ENCODE measurements at regions not wholly inside any gene's neighbourhood (a gene's known extent, or its start where the extent isn't known, plus 50 kb on each side); places are given as distances from the start of the nearest gene placed in this dataset.
A peak's percentile ranks its signal among the peaks of the same experiment; 100 is the strongest.

- 49 to 56% methylated on average over 4 of the region's 4 CpGs for WGBS, 2 donors
- no peaks in the 10 kb centered on the region for H3K36me3 ChIP-seq (ENCODE audit: control insufficient read depth in 4 of 4, insufficient read depth in 4 of 4, low read length in 4 of 4)
- no peak overlapping the region for H3K4me3 ChIP-seq
- no peak for ATAC-seq (ENCODE audit: insufficient read depth, low FRiP score)
- H3K9ac ChIP-seq (ENCODE audit: insufficient read depth in 1 of 2, low read length in 2 of 2), result no peak overlapping the region
- H3K9me3 ChIP-seq (ENCODE audit: control insufficient read depth in 4 of 4, insufficient read depth in 3 of 4, low read length in 3 of 4), result peaks cover 0 to 2% (median 0%) of the 10 kb centered on the region in 4 donors
- no peak for TF ChIP-seq CTCF (IDR thresholded peaks at IDR 0.05; ENCODE audit: control extremely low read depth, extremely low read depth)
- H3K27me3 ChIP-seq (ENCODE audit: control insufficient read depth in 3 of 3, insufficient read depth in 3 of 3, low read length in 2 of 3), result no peaks in the 10 kb centered on the region
- DNase-seq, result no peak
- no peaks in the 10 kb centered on the region for H3K4me1 ChIP-seq (ENCODE audit: control insufficient read depth in 5 of 5, insufficient read depth in 5 of 5, low read length in 5 of 5)
- no peak overlapping the region for H3K27ac ChIP-seq (ENCODE audit: low read depth in 1 of 2, low read length in 1 of 2)
These were observed 101.0 kb upstream of the CNTNAP4 start for GRCh38 chr16:76176153-76176552.

- H3K4me1 ChIP-seq (ENCODE audit: control insufficient read depth in 5 of 5, insufficient read depth in 5 of 5, low read length in 5 of 5), result no peaks in the 10 kb centered on the region
- no peaks in the 10 kb centered on the region for H3K36me3 ChIP-seq (ENCODE audit: control insufficient read depth in 4 of 4, insufficient read depth in 4 of 4, low read length in 4 of 4)
- H3K27ac ChIP-seq (ENCODE audit: low read depth in 1 of 2, low read length in 1 of 2), result no peak overlapping the region
- WGBS, 2 donors, result 83 to 91% methylated on average over 4 of the region's 4 CpGs
- no peak for TF ChIP-seq CTCF (IDR thresholded peaks at IDR 0.05; ENCODE audit: control extremely low read depth, extremely low read depth)
- H3K9ac ChIP-seq (ENCODE audit: insufficient read depth in 1 of 2, low read length in 2 of 2), result no peak overlapping the region
- no peak for DNase-seq
- no peak for ATAC-seq (ENCODE audit: insufficient read depth, low FRiP score)
- no peak overlapping the region for H3K4me3 ChIP-seq
- no peaks in the 10 kb centered on the region for H3K27me3 ChIP-seq (ENCODE audit: control insufficient read depth in 3 of 3, insufficient read depth in 3 of 3, low read length in 2 of 3)
- peaks cover 0 to 2% (median 0%) of the 10 kb centered on the region in 4 donors for H3K9me3 ChIP-seq (ENCODE audit: control insufficient read depth in 4 of 4, insufficient read depth in 3 of 4, low read length in 3 of 4)
These were observed 100.6 kb upstream of the CNTNAP4 start for GRCh38 chr16:76176616-76177015.

- no peak for TF ChIP-seq CTCF (IDR thresholded peaks at IDR 0.05; ENCODE audit: control extremely low read depth, extremely low read depth)
- H3K27me3 ChIP-seq (ENCODE audit: control insufficient read depth in 3 of 3, insufficient read depth in 3 of 3, low read length in 2 of 3), result no peaks in the 10 kb centered on the region
- H3K27ac ChIP-seq (ENCODE audit: low read depth in 1 of 2, low read length in 1 of 2), result no peak overlapping the region
- H3K4me3 ChIP-seq, result no peak overlapping the region
- DNase-seq (peak in 1 of 3 donors; percentile 1), ATAC-seq (ENCODE audit: insufficient read depth, low FRiP score) (no peak)
- H3K9ac ChIP-seq (ENCODE audit: insufficient read depth in 1 of 2, low read length in 2 of 2), result no peak overlapping the region
- no peaks in the 10 kb centered on the region for H3K4me1 ChIP-seq (ENCODE audit: control insufficient read depth in 5 of 5, insufficient read depth in 5 of 5, low read length in 5 of 5)
- no peaks in the 10 kb centered on the region for H3K36me3 ChIP-seq (ENCODE audit: control insufficient read depth in 4 of 4, insufficient read depth in 4 of 4, low read length in 4 of 4)
- peaks cover 0 to 3% (median 0%) of the 10 kb centered on the region in 4 donors for H3K9me3 ChIP-seq (ENCODE audit: control insufficient read depth in 4 of 4, insufficient read depth in 3 of 4, low read length in 3 of 4)
- WGBS, 2 donors, result 41 to 58% methylated on average over 3 of the region's 3 CpGs
These were observed 95.1 kb upstream of the CNTNAP4 start for GRCh38 chr16:76182041-76182635.

- ATAC-seq (ENCODE audit: insufficient read depth, low FRiP score), result no peak
- peaks cover 0 to 6% (median 1%) of the 10 kb centered on the region in 4 donors for H3K9me3 ChIP-seq (ENCODE audit: control insufficient read depth in 4 of 4, insufficient read depth in 3 of 4, low read length in 3 of 4)
These were observed 93.6 kb upstream of the CNTNAP4 start for GRCh38 chr16:76183647-76184046.

More at GRCh38 chr16:76183647-76184046, 93.6 kb upstream of the CNTNAP4 start:
- no peak for TF ChIP-seq CTCF (IDR thresholded peaks at IDR 0.05; ENCODE audit: control extremely low read depth, extremely low read depth)
- WGBS, 2 donors, result 25 to 50% methylated on average over 1 of the region's 1 CpG
- no peak overlapping the region for H3K9ac ChIP-seq (ENCODE audit: insufficient read depth in 1 of 2, low read length in 2 of 2)
- no peak overlapping the region for H3K4me3 ChIP-seq
- no peak for DNase-seq
- no peaks in the 10 kb centered on the region for H3K27me3 ChIP-seq (ENCODE audit: control insufficient read depth in 3 of 3, insufficient read depth in 3 of 3, low read length in 2 of 3)
- H3K36me3 ChIP-seq (ENCODE audit: control insufficient read depth in 4 of 4, insufficient read depth in 4 of 4, low read length in 4 of 4), result no peaks in the 10 kb centered on the region
- H3K27ac ChIP-seq (ENCODE audit: low read depth in 1 of 2, low read length in 1 of 2), result no peak overlapping the region
- no peaks in the 10 kb centered on the region for H3K4me1 ChIP-seq (ENCODE audit: control insufficient read depth in 5 of 5, insufficient read depth in 5 of 5, low read length in 5 of 5)
